Lower leg skin (tissue), 3 donors: ENCODE measurements at regions not wholly inside any gene's neighbourhood (a gene's known extent, or its start where the extent isn't known, plus 50 kb on each side); places are given as distances from the start of the nearest gene placed in this dataset.

Experiments used
- CTCF ChIP-seq, 3 donors: fragments of 450-650 bp; IDR thresholded peaks; one replicate each; pipeline ENCODE4 v1.5.1; 2016; ENCODE audit warnings: antibody characterized with exemption in 3 of 3, mild to moderate bottlenecking in 3 of 3, moderate library complexity in 2 of 3
- POLR2A ChIP-seq, 2 donors: fragments of 450-650 bp; IDR thresholded peaks; one replicate each; pipeline ENCODE4 v1.6.1; 2016 to 2017; ENCODE audit warnings: antibody characterized with exemption in 2 of 2, mild to moderate bottlenecking in 1 of 2, moderate library complexity in 1 of 2

- TF ChIP-seq CTCF (IDR thresholded peaks at IDR 0.05) (no peak), POLR2A (IDR thresholded peaks at IDR 0.05) (no peak)
Observed at GRCh38 chr5:29568028-29568427, 1625.5 kb upstream of the CDH6 start.
